LNCaP clone FGC (cell line): ENCODE measurements at regions not wholly inside any gene's neighbourhood (a gene's known extent, or its start where the extent isn't known, plus 50 kb on each side); places are given as distances from the start of the nearest gene placed in this dataset.

ENCODE experiments used
- DNase-seq: peaks from one replicate; pipeline ENCODE4 v3.0.0-alpha.2; 2011; ENCODE audit warnings: low read depth
- H3K4me3 ChIP-seq: 2 replicates; pipeline ENCODE4 v1.5.1; 2011; ENCODE audit warnings: mild to moderate bottlenecking, low read depth, low read length, control low read depth
- CTCF ChIP-seq: IDR thresholded peaks from 2 replicates; pipeline ENCODE4 v1.5.1; 2012; ENCODE audit warnings: mild to moderate bottlenecking; ENCODE audit not compliant: control insufficient read depth, insufficient read depth; ENCODE audit errors: extremely low read depth

DNA sequence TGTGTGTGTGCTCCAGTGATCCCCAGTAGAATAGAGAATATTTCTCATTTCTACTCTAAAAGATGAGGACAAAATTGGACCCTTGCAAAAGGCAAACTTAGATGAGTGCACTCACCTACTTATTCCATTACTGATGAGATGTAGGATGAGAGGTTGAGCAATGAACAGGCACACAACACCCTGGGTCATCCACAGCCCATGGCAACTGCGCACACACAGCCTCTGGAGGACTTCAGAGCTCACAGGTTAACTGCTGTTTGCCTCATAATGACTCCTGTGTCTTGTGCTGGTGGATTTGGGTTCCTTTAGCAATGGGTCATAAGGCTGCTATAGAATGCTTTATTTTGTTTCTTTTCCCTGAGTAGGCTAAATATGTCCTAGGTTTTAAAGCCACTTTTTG lies 103.6 kb upstream of the TNFAIP3 start:
- no peak overlapping the region for H3K4me3 ChIP-seq
- DNase-seq = no peak
- TF ChIP-seq CTCF = no peak

GRCh38 chr6:137763886-137764285 lies 103.2 kb upstream of the TNFAIP3 start:
- TF ChIP-seq CTCF = no peak
- DNase-seq = no peak

DNA sequence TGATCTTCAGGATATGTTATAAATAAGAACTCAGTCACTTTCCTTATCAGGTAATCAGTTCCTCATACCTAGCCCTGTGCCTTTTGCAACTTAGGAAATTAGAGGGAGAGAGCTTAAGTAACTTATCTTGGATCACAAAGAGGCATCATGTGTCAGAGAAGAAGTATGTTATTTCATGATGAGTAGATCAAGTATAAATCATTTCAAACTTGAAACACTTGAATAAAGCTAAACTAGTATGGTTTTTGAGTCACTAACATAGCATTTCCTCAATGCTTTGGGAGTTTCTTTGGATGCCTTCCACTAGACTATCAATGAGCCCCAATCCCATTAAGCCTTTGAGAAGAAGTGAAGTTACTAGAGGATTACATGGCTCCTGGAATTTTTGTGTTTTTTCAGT lies 102.6 kb upstream of the TNFAIP3 start:
- DNase-seq = no peak
- no peak overlapping the region for H3K4me3 ChIP-seq
- TF ChIP-seq CTCF = no peak

More at GRCh38 chr6:137763886-137764285, 103.2 kb upstream of the TNFAIP3 start:
- no peak overlapping the region for H3K4me3 ChIP-seq

DNA sequence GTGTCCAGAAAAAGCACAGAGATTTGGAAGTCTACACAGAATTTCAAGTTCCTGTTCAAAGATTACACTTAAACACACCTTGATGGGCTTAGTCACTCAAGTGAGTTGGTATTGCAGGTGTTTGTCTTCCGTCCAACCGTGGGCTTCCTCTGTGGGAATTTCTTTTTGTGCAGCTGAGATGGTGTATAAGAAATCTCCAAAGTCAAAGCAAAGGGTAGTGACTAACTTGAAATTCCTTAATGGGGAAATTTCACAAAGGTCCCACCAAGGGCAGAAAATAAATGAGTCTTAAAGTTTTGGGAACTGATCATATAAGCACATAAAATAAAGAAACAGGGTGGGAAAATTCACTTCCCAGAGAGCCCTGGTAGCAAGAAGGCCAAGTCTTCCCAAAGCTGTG lies 102.0 kb upstream of the TNFAIP3 start:
- H3K4me3 ChIP-seq = no peak overlapping the region
- TF ChIP-seq CTCF = no peak
- no peak for DNase-seq

- no peak overlapping the region for H3K4me3 ChIP-seq
- no peak for DNase-seq
- no peak for TF ChIP-seq CTCF
Measured at GRCh38 chr6:137766596-137767370, 100.3 kb upstream of the TNFAIP3 start.

DNA sequence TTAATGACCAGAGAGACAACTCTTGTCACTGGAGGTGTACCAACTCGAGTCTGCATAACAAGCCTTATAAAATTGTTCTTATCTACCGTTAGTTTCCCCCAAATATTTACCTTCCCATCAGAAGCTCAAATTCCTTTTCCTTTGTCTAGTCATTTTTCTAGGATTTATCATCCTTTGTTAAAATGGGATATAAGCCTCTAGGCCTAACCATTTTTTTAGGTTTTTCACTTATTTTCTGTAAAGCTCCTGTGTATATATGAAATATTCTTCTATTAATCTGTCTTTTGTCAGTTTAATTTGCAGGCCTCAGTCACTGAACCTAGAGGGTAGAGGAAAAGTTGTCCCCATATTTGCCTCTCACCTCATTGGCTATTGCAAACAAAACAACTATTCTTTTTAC lies 99.6 kb upstream of the TNFAIP3 start:
- DNase-seq = no peak

More for the DNA sequence above, 99.6 kb upstream of the TNFAIP3 start:
- no peak overlapping the region for H3K4me3 ChIP-seq
- TF ChIP-seq CTCF = no peak
